Activated CD8-positive, alpha-beta memory T cell treated with anti-CD3 and anti-CD28 coated beads for 4 hours (primary cell): ENCODE measurements at regions not wholly inside any gene's neighbourhood (a gene's known extent, or its start where the extent isn't known, plus 50 kb on each side); places are given as distances from the start of the nearest gene placed in this dataset.

Experiments
- DNase-seq, 2 donors: peaks; one replicate each; pipeline ENCODE4 v3.0.0-alpha.2; 2020; ENCODE audit warnings: low read depth in 2 of 2

- no peak for DNase-seq
Measured at GRCh38 chr13:85469320-85469719, 329.9 kb downstream of the SLITRK6 start.

DNA sequence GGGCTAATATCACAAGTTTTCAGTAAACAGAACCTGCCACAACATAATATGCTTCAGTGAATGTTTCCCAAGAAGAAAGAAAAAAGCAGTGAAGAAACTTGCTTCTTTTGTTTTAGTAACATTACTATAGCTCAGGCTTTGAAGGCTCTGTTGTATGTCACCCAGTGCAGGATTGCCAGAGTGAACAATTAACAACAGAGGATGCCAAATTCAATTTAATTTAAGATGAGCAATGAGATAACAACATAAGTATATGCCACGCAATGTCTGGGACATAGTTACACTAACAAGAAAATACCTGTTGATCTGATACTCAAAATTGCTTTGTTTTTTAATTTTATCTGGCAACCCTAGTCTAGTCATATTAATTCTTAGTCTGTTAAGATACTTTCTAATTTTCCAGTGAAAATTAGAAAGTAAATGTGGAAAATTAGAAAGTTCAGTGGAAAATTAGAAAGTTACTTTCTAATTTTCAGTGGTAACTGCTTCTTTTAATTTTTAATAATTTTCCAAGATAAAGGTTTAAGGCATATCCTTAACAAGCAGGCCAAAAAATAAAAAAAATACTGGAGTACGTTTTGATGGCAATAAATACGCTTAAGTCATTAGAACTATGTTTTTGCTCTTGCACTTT, 336.3 kb downstream of the SLITRK6 start:
- no peak for DNase-seq

- DNase-seq: no peak
Measured at GRCh38 chr13:85461621-85462020, 337.6 kb downstream of the SLITRK6 start.

DNA sequence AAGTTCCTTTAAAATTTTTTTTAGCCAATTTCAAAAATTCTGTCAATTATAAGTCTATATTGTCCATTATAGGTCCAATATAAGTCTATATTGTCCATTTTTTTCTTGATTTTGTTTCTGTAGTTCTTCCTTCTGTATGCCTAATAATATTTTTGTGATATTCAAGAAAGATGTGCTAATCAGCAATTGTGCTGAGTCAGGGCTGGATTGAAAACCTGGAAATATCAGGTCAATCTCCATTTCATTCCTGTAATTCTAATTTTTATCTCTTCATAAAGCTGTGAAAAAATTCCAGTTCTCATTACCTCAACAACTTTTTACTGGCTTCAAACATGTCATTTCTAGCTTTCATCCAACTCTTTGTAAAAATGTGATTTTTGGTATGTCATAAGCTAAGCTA, 353.7 kb downstream of the SLITRK6 start:
- DNase-seq: no peak

DNA sequence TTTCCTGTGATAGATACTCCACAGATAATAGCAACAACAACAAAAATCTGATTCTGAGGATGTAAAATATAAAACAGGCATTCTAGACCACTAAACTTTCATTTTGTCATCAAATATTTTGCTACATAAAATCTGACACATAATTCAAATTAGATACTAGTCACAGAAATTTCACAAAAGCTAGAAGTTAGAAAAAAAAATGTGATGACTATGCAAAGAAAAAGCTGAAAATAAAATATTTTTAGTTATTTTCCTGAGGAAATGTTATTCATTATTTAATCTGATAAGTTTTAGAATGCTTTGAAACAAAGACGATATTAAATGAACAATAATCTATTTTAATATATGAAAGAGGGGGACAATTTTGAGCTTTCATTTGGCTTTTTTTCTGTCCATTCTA, 357.2 kb downstream of the SLITRK6 start:
- no peak for DNase-seq

GRCh38 chr13:85441364-85441763, 357.9 kb downstream of the SLITRK6 start:
- DNase-seq: no peak

- no peak for DNase-seq
Measured at GRCh38 chr13:85436029-85436428, 363.2 kb downstream of the SLITRK6 start.

GRCh38 chr13:85434927-85435326, 364.3 kb downstream of the SLITRK6 start:
- DNase-seq: no peak

GRCh38 chr13:85432881-85433280, 366.3 kb downstream of the SLITRK6 start:
- no peak for DNase-seq

DNA sequence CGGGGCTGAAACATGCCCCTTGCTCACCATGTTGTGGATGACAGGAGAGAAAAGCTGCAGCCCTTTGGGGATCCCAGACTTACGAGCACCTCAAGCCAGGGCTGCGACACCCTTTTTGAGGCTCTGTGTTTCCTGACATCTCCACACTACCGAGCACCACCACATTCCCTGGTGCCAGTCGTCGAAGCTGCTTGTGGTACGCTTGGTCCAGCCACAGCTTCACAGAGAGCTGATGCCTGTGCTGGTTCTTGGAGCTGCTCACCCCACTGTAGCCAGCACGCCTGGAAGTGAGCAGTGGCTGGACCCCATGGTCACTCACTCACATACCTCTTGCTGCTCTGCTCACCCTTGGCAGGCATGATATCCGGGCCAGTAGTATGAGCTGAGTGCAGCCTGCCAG, 367.5 kb downstream of the SLITRK6 start:
- DNase-seq: no peak

- DNase-seq: no peak
Measured at GRCh38 chr13:85430216-85430794, 368.9 kb downstream of the SLITRK6 start.

DNA sequence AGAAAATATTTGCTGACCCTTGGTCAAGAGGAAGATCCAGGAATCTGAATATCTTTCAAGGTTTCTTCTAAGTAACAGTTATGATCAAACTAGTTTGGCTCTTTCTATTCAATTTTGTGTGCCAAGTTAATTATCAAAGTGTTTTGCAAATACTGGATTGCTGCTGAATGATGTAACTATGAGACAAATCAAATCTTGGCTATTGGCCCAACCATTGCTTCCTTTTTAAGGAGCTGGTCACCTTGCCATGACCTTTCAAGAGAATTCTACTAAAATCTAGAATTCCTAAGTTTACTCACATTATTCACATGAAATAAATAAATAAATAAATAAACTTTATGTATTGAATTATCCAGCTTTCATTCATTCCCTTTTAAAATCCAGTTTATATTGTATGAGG, 371.8 kb downstream of the SLITRK6 start:
- DNase-seq: no peak

DNA sequence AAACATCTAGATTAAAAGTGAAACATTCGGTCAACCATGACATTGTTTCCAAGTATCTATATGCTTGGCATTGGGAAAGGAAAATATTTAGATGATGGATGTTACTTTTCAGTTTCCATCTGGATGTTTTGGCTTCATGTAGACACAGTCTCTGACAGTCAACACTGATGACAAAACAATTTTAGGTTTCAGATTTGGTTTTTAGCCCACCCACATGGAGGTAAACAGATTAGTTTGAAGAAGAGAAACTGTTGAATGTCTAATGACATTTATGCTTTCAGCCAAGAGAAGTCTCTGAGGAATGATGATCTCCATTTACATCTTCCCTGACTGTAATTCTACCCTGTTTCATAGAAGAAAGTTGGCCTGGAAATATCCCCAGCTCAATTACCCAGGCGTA, 379.1 kb downstream of the SLITRK6 start:
- no peak for DNase-seq

GRCh38 chr13:85419611-85420010, 379.6 kb downstream of the SLITRK6 start:
- DNase-seq: no peak

- no peak for DNase-seq
Measured at GRCh38 chr13:85417807-85418206, 381.4 kb downstream of the SLITRK6 start.

DNA sequence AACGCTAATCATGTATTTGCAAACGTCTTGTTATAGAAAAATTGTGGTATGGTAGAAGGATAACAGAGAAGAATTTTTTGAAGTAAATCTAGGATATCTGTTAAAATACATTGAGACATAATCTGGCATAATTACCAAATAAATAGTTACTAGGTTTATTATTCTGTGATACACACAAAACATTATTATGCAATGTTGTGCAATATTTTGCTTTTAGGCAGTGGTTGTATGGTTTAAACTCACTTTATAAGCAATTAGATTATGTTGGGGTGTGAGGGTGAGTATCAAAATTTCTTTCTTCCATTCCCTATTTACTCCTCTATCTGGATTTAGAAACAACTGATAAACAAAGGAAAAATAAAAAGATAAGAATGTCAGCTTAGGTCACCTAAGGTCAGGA, 385.6 kb downstream of the SLITRK6 start:
- no peak for DNase-seq

- DNase-seq: no peak
Measured at GRCh38 chr13:85412448-85412847, 386.8 kb downstream of the SLITRK6 start.

DNA sequence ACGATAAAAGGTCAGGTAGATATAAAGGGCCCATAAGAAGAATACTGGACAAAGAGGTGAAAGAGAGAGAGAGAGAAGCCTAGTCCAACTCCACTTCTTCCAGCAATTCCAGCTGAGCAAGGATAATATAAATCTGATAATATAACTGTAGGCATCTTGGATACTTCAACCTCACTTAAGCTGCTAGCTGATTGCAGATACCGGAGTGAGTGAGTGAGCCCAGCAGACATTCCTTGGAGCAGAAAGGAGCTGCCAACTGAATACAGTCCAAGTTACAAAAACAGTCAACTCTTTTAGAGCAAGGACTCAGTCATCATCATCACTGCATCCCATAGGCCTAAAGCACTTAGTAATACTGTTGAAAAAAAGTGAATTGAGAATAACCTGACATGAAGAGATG, 387.6 kb downstream of the SLITRK6 start:
- no peak for DNase-seq

DNA sequence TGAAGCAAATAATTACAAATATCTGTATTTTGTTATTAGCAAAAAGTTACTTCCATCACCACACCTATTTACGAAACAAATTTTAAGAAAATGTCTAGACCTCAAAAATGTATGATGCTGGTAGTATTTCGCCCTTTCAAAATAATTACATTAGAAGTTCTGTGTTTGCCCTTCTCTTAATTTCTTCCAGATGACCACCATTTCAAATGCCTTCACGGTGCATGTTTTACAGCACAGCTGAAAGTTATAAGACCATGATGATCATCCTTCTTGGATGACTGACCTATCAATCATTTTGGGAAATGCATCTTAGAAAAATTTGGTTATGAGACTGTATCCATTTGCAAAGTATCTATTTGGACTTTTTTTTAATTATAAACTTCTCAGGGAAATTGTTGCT, 390.8 kb downstream of the SLITRK6 start:
- no peak for DNase-seq

DNA sequence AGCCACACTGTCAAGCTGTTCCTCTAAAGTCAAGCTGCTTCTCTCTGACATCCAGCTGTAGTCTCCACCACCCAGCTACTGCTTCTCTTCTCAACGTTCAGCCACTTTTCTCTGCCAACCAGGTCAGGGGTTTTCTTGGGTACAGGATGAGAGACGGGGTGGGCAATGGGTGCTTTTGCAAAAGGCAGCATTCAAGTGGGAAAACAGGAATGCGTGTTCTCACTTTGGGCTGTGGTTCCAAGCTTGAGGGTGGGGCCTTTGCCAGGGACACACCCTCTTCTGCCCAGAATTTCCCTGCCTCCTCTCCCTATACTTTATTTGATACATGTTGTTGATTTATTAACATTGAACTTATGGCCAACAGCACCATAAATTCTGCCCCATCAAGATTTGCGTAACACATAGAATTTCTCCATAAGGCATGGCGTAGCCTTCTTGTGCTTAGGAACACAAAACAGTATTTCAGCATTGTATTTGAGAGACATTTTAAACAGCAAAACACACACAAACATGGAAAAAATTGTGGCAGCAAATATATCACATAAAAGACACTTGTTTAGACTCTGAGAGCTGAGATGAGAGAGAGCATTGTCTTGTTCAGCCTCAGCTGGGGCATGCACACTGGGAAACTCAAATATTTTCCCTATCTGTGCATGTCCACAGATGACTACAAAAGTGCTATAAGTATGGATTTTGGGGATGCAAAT, 392.8 kb downstream of the SLITRK6 start:
- DNase-seq: no peak

- DNase-seq: no peak
Measured at GRCh38 chr13:85405316-85405897, 393.8 kb downstream of the SLITRK6 start.

GRCh38 chr13:85386424-85386823, 412.8 kb downstream of the SLITRK6 start:
- no peak for DNase-seq

- DNase-seq: no peak
Measured at GRCh38 chr13:85383291-85383690, 415.9 kb downstream of the SLITRK6 start.
